ENCODE measurements at regions not wholly inside any gene's neighbourhood (a gene's known extent, or its start where the extent isn't known, plus 50 kb on each side); places are given as distances from the start of the nearest gene placed in this dataset.

GRCh38 chr3:70421506-70421905 is 109.1 kb upstream of the MDFIC2 start:
- TF ChIP-seq CTCF (IDR thresholded peaks at IDR 0.05 in 2 of 3, conservative IDR thresholded peaks at IDR 0.05 in 1 of 3; ENCODE audit: borderline replicate concordance in 1 of 3, insufficient read depth in 1 of 3, low read depth in 2 of 3, low read length in 2 of 3) (no peak), EZH2phosphoT487 (IDR thresholded peaks at IDR 0.05; ENCODE audit: borderline replicate concordance) (no peak), ZBTB33 (IDR thresholded peaks at IDR 0.05; ENCODE audit: extremely low read depth, insufficient replicate concordance, low read length) (no peak), YY1 (IDR thresholded peaks at IDR 0.05; ENCODE audit: extremely low read depth, insufficient replicate concordance, low read depth, low read length) (no peak), FOSL1 (IDR thresholded peaks at IDR 0.05; ENCODE audit: low read depth) (no peak), SRF (IDR thresholded peaks at IDR 0.05; ENCODE audit: low read depth) (no peak), JUND (IDR thresholded peaks at IDR 0.05) (no peak), POLR2AphosphoS5 (IDR thresholded peaks at IDR 0.05; ENCODE audit: low read depth, low read length) (no peak), SP1 (IDR thresholded peaks at IDR 0.05; ENCODE audit: low read depth) (no peak), EZH2 (IDR thresholded peaks at IDR 0.05) (no peak), POLR2A (IDR thresholded peaks at IDR 0.05; ENCODE audit: borderline replicate concordance, extremely low read depth, insufficient read depth, insufficient read length) (no peak), EGR1 (IDR thresholded peaks at IDR 0.05; ENCODE audit: low read depth) (no peak), ATF3 (IDR thresholded peaks at IDR 0.05) (no peak), CEBPB (IDR thresholded peaks at IDR 0.05; ENCODE audit: low read depth) (no peak)
